OCI-LY1 (cell line): ENCODE measurements at regions not wholly inside any gene's neighbourhood (a gene's known extent, or its start where the extent isn't known, plus 50 kb on each side); places are given as distances from the start of the nearest gene placed in this dataset.

ENCODE experiments used
- H2AFZ ChIP-seq: fragments of 200-600 bp; sonication (generic), shearing (Covaris generic); 2 replicates; pipeline ENCODE4 v1.6.0; 2014; ENCODE audit warnings: antibody characterized with exemption, mild to moderate bottlenecking, low read length
- H3F3A ChIP-seq: fragments of 200-600 bp; sonication (generic), shearing (Covaris generic); 2 replicates; pipeline ENCODE4 v1.6.0; 2014; ENCODE audit warnings: mild to moderate bottlenecking, antibody characterized with exemption, low read length, moderate library complexity; ENCODE audit not compliant: insufficient read depth
- H3K27ac ChIP-seq: fragments of 200-600 bp; sonication (generic); 2 replicates; pipeline ENCODE4 v1.5.1; 2014; ENCODE audit warnings: low read length, mixed run types, mild to moderate bottlenecking, low read depth; ENCODE audit not compliant: poor library complexity, severe bottlenecking
- H3K27me3 ChIP-seq: fragments of 200-600 bp; sonication (generic); 2 replicates; pipeline ENCODE4 v1.6.0; 2014; ENCODE audit warnings: antibody characterized with exemption, mild to moderate bottlenecking, low read length, moderate library complexity; ENCODE audit not compliant: insufficient read depth
- H3K36me3 ChIP-seq: fragments of 200-600 bp; sonication (generic); 2 replicates; pipeline ENCODE4 v1.6.1; 2014; ENCODE audit warnings: mild to moderate bottlenecking, antibody characterized with exemption, low read length, moderate library complexity, mixed read lengths; ENCODE audit not compliant: insufficient read depth
- H3K4me1 ChIP-seq: fragments of 200-600 bp; sonication (generic); 2 replicates; pipeline ENCODE4 v1.5.1; 2014; ENCODE audit warnings: mild to moderate bottlenecking, low read length, moderate library complexity; ENCODE audit not compliant: insufficient read depth, severe bottlenecking
- H3K4me2 ChIP-seq: fragments of 200-600 bp; sonication (generic), shearing (Covaris generic); 2 replicates; pipeline ENCODE4 v1.6.1; 2014; ENCODE audit warnings: low read length
- H3K4me3 ChIP-seq: fragments of 200-600 bp; sonication (generic); 2 replicates; pipeline ENCODE4 v1.5.1; 2014; ENCODE audit warnings: low read length, low read depth, mild to moderate bottlenecking, mixed read lengths; ENCODE audit not compliant: poor library complexity, severe bottlenecking
- H3K79me2 ChIP-seq: fragments of 200-600 bp; shearing (Covaris generic); 2 replicates; pipeline ENCODE4 v1.6.1; 2016; ENCODE audit warnings: mixed run types, low read length, mixed read lengths; ENCODE audit not compliant: insufficient read depth
- H3K9ac ChIP-seq: fragments of 200-600 bp; sonication (generic), shearing (Covaris generic); 2 replicates; pipeline ENCODE4 v1.6.1; 2014; ENCODE audit warnings: mild to moderate bottlenecking, low read length, mixed read lengths
- H3K9me2 ChIP-seq: fragments of 200-600 bp; sonication (generic), shearing (Covaris generic); 2 replicates; pipeline ENCODE4 v1.6.1; 2014; ENCODE audit warnings: low read depth, mild to moderate bottlenecking, low read length, mixed read lengths
- H3K9me3 ChIP-seq: fragments of 200-600 bp; shearing (Covaris generic); 2 replicates; pipeline ENCODE4 v1.6.1; 2014; ENCODE audit warnings: low read length, mixed read lengths
- H4K20me1 ChIP-seq: fragments of 200-600 bp; sonication (generic), shearing (Covaris generic); 2 replicates; pipeline ENCODE4 v1.6.0; 2016; ENCODE audit warnings: mild to moderate bottlenecking, low read length; ENCODE audit not compliant: insufficient read depth
- CTCF ChIP-seq: fragments of 200-600 bp; sonication (generic), shearing (Covaris generic); IDR thresholded peaks from 2 replicates; pipeline ENCODE4 v1.5.1; 2017; ENCODE audit warnings: mild to moderate bottlenecking, antibody characterized with exemption, low read length, moderate library complexity, mixed read lengths
- EZH2 ChIP-seq: fragments of 200-600 bp; sonication (generic), shearing (Covaris generic); IDR thresholded peaks from 2 replicates; pipeline ENCODE4 v1.8.0; 2017; ENCODE audit warnings: borderline replicate concordance, mixed run types, mild to moderate bottlenecking, antibody characterized with exemption, low read length, moderate library complexity, mixed read lengths

- no peaks in the 10 kb centered on the region for H3K9me2 ChIP-seq
- no peaks in the 10 kb centered on the region for H3K27me3 ChIP-seq
- H3K27ac ChIP-seq = no peak overlapping the region
- H2AFZ ChIP-seq = no peak overlapping the region
- no peaks in the 10 kb centered on the region for H3F3A ChIP-seq
- no peaks in the 10 kb centered on the region for H3K9me3 ChIP-seq
- TF ChIP-seq CTCF = no peak
- TF ChIP-seq EZH2 = no peak
- no peaks in the 10 kb centered on the region for H3K4me1 ChIP-seq
- no peaks in the 10 kb centered on the region for H4K20me1 ChIP-seq
- no peak overlapping the region for H3K4me3 ChIP-seq
- H3K79me2 ChIP-seq = no peaks in the 10 kb centered on the region
- no peaks in the 10 kb centered on the region for H3K36me3 ChIP-seq
- H3K9ac ChIP-seq = no peak overlapping the region
- H3K4me2 ChIP-seq = no peak overlapping the region
Measured at GRCh38 chr1:29823561-29823960, 587.2 kb downstream of the PTPRU start.

- Histone ChIP-seq H3K4me2 (no peak overlapping the region), H3K4me1 (no peaks in the 10 kb centered on the region), H3K9me2 (no peaks in the 10 kb centered on the region), H3K27ac (no peak overlapping the region), H3K4me3 (no peak overlapping the region), H3K9me3 (no peaks in the 10 kb centered on the region), H2AFZ (no peak overlapping the region), H4K20me1 (no peaks in the 10 kb centered on the region), H3K9ac (no peak overlapping the region), H3K79me2 (no peaks in the 10 kb centered on the region), H3F3A (no peaks in the 10 kb centered on the region), H3K36me3 (no peaks in the 10 kb centered on the region), H3K27me3 (no peaks in the 10 kb centered on the region)
- TF ChIP-seq EZH2 (no peak), CTCF (no peak)
Measured at GRCh38 chr1:29821605-29822004, 585.3 kb downstream of the PTPRU start.

DNA sequence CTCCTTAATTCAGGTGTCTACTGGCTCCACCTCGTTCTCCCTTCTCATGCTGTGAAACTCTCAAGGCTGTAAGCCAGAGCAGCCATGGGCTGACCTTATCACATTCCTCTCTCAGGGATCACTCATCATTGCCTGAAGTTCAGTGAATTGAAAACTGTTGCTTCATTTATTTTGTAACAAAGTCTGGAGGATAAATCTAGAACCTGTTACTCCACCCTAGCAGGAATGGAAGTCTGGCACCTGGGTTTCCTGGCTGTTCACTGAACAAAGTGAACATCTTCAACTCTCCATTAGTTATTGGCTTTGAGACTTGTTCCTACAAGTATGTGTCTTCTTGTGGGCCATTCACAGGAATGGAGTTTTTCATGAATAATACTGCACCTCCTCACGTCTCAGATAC lies 584.1 kb downstream of the PTPRU start:
- Histone ChIP-seq H3K36me3 (no peaks in the 10 kb centered on the region), H3K9ac (no peak overlapping the region), H3K27me3 (no peaks in the 10 kb centered on the region), H4K20me1 (no peaks in the 10 kb centered on the region), H3K27ac (no peak overlapping the region), H3K79me2 (no peaks in the 10 kb centered on the region), H3F3A (no peaks in the 10 kb centered on the region), H3K9me3 (no peaks in the 10 kb centered on the region), H3K4me1 (no peaks in the 10 kb centered on the region), H2AFZ (no peak overlapping the region), H3K9me2 (no peaks in the 10 kb centered on the region), H3K4me2 (no peak overlapping the region), H3K4me3 (no peak overlapping the region)
- no peak for TF ChIP-seq CTCF
- TF ChIP-seq EZH2 = no peak
